Stimulated activated CD4-positive, alpha-beta T cell treated with anti-CD3 and anti-CD28 coated beads, Interleukin-4, amount 100 ng/mL, for 4 hours (primary cell): ENCODE measurements at regions not wholly inside any gene's neighbourhood (a gene's known extent, or its start where the extent isn't known, plus 50 kb on each side); places are given as distances from the start of the nearest gene placed in this dataset.

ENCODE experiments used
- DNase-seq, 2 experiments: peaks; one replicate each; pipeline ENCODE4 v3.0.0-alpha.2; 2020

DNA sequence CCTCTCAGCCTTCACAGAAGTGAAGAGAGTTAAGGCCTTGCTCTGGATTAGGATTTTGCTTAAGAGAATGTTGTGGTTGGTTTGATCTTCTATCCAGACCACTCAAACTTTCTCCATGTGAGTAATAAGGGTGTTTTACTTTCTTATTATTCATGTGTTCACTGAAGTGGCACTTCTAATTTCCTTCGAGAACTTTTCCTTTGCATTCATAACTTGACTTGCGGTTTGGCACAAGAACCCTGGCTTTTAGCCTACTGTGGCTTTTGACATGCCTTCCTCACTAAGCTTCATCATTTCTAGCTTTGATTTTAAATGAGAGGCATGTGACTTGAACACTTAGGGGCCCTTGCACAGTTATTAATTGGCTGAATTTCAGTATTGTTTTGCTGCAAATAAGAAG lies 166.1 kb upstream of the OPRM1 start:
- DNase-seq: no peak

DNA sequence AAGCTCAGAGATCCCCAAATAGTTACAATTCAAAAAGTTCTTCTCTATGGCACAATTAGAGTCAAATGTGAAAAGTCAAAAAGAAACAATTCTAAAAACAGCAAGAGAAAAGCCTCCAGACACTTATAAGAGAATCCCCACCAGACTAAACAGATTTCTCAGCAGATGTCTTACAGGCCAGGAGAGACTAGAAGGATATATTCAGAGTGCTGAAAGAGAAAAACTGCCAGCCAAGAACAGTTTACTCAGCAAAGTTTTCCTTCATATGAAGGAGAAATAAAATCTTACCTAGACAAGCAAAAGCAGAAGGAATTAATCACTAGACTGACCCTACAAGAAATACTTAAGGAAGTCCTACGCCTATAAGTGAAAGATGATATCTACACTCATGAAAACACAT lies 176.1 kb upstream of the OPRM1 start:
- DNase-seq: no peak

DNA sequence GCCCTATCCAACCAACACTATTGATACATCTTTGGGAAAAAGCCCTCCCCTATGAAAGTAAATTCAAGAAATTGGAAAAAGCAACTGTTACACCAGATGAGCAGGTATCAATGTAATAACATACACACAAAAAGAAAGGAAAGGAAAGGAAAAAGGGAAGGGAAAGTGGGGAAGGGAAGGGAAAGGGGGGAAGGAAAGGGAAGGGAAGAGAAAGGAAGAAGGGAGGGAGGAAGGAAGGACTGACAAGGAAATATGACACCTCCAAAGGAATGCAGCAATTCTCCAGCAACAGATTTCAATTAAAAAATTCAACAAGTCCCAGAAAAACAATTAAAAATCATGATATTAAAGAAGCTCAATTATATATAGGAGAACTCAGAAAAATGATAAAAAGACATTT lies 176.9 kb upstream of the OPRM1 start:
- no peak for DNase-seq

DNA sequence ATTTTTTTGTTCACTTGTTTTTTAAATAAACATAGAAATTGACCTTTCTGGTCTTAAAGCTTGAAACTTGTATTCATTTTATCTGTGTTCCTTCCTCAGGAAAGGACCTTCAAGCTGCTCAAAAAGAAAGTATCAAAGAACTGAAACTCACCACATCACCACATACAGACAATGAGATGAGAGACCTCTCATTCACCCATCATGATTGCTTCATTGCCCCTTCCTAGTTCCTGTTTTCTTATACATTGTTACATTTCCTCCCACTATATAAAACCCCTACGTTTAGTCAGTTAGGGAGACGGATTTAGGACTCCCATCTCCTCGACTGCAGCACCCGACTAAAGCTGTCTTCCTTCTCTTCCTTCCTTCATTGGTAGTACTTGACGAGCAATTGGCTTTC lies 180.5 kb upstream of the OPRM1 start:
- DNase-seq: no peak

DNA sequence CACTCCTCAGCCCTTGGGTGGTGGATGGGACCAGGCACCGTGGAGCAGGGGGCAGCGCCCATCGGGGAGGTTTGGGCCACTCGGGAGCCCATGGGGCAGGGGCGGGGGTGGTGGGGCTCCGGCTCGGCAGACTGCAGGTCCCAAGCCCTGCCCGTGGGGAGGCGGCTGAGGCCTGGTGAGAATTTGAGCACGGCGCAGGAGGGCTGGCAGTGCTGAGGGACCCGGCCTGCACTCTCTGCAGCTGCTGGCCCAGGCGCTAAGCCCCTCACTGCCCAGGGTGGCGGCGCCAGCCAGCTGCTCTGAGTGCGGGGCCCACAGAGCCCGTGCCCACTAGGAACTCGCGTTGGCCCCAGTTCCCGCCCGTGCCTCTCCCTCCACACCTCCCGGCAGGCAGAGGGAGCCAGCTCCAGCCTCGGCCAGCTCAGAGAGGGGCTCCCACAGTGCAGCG lies 182.1 kb upstream of the OPRM1 start:
- DNase-seq: no peak

DNA sequence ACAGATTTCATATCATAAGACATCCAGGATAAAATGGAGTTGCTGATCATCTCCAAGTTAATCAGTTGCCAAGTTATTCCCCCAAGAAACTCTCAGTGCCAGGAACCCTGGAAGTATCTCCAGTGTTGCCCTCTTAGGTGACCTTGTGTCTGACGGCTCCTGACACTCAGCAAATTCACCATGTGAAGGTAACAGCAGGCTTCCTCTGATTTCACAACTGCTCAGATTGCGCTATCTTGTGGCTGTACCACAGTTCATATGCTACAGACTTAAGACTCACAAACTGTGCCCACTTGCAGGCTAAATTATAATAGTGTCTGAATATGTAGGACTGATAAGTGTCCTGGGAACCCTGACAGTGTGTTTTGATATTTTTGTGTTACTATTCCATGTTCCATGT lies 186.6 kb upstream of the OPRM1 start:
- no peak for DNase-seq

GRCh38 chr6:153852034-153852433 lies 187.0 kb upstream of the OPRM1 start:
- DNase-seq: no peak

DNA sequence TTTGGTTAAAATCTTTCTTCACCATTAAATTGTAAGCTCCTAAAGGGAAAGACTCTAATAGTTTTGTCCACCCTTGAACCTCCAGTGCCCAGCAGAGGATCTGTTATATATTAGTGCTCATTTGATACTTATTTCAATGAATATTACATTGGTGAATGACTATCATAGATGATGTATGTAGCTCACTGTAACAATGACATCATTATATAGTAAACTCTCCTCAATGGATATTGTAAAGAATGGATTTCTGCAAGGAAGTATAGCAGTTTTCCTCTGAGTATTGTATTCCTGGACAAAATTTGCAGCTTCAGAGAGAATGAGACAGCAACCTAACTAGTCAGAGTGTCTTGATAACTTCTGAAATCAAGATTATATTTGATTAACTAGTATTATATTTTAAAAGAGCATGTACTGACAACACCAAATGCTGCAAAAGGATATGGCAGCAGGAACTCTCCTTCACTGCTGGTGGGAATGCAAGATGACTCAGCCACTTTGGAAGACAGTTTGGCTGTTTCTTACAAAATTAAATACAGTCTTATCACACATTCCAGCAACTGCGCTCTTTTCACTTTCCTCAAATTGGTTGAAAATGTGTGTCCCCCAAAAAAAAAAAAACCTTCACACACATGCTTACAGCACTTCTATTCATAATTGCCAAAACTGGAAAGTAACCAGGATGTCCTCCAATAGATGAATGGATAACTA lies 189.8 kb upstream of the OPRM1 start:
- DNase-seq: no peak

GRCh38 chr6:153843420-153843819 lies 195.6 kb upstream of the OPRM1 start:
- DNase-seq: no peak

DNA sequence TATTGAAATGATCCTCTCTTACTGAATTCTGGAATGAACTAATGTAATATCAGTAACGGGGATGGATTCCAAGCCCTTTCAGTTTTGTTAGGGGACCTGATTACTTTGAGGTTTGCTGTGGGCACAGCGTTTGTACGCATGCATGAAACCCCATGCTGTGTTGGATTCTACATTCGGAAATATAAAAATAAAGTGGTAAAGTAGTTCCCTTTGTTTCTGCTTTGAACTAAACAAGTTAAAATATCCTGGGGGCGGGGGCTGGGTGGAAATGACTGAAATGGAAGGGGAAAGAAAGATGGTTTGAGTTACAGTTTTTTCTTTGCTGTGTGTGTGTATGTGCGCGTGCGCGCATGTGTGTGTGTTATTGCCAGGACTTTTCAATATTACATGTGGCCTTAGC lies 196.5 kb upstream of the OPRM1 start:
- DNase-seq: no peak

- DNase-seq: no peak
Observed at GRCh38 chr6:153840039-153840850, 198.8 kb upstream of the OPRM1 start.

- no peak for DNase-seq
Observed at GRCh38 chr6:153832543-153832942, 206.5 kb upstream of the OPRM1 start.

DNA sequence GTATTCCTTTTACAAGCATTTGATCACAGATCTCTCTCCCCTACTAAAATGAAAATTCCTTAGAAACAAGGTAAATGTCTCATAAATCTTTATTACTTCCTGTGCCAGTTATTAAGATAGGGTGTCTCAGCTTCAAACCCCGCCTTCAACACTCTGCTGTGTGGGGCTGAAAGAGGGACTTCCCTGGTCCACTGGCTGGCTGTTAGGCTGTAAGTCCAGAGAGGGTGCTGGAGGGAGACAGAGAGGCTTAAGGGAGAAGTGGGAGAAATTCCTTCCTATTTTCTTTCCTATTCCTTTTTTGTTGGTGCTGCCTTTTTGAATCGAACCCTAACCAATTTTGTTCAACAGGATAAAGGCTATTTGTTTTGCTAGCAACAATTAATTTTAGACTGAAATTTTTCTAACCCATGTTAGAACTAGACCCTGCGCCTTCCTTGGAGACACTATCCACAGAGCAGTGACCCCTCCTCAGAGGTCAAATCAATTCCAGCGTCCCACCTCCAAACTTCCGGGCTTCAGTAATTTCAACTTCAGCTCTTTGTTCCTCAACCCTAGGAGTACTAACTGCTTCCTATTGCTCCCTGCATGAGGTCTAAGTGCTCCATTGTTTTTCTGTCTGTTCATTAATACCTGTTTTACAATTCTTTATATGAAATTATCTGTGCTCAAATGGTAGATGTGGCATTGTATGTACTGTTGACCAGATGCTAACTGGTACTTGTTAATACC lies 207.5 kb upstream of the OPRM1 start:
- no peak for DNase-seq

DNA sequence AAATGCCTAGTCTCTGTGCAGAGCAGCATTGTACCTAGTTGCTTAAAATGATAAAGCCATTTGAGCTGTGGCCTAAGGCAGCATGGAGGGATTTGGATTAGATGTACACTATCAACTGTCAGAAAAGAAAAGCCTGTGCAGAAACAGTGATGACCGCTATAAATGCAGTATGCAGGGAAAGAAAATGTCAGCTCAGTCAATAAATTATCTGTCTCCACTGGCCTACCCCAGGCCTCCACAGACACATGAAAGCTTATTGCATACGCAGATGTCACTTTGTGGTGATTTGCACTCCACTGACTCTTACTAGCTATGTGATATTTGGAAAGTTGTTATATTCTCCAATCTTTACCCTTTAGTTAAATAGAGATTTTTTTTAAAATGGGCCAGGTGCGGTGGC lies 221.9 kb upstream of the OPRM1 start:
- no peak for DNase-seq

GRCh38 chr6:153816366-153816765 lies 222.7 kb upstream of the OPRM1 start:
- no peak for DNase-seq

- no peak for DNase-seq
Observed at GRCh38 chr6:153814136-153814535, 224.9 kb upstream of the OPRM1 start.

GRCh38 chr6:153804755-153805330 lies 234.2 kb upstream of the OPRM1 start:
- DNase-seq: no peak

- DNase-seq: no peak
Observed at GRCh38 chr6:153801917-153802316, 237.1 kb upstream of the OPRM1 start.

GRCh38 chr6:153800580-153801188 lies 238.4 kb upstream of the OPRM1 start:
- DNase-seq: no peak

GRCh38 chr6:153790876-153791473 lies 248.1 kb upstream of the OPRM1 start:
- no peak for DNase-seq

DNA sequence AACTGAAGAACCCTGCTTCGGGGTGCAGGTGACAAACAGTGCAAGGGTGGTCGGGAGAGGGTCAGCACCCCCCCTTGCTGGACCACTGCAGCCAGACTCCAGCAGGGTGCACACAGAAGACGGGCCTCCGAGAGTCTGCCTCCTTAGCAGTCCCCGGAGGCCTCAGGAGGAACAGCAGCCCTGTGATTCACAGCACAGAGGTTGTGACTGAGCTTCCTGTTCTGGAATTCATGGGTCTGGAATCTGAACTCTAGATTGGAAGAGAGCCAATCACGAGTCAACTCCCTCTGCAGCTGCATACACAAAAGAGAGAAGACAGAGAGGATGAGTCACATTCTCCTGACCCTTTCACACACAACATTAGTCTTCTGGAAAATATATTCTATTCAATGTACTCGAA lies 249.0 kb upstream of the OPRM1 start:
- DNase-seq: no peak

GRCh38 chr6:153787341-153787606 lies 251.8 kb upstream of the OPRM1 start:
- DNase-seq: no peak

- DNase-seq: no peak
Observed at GRCh38 chr6:153781306-153781705, 257.7 kb upstream of the OPRM1 start.
